Left lobe of liver (tissue), 2 donors: ENCODE measurements at regions not wholly inside any gene's neighbourhood (a gene's known extent, or its start where the extent isn't known, plus 50 kb on each side); places are given as distances from the start of the nearest gene placed in this dataset.
A peak's percentile ranks its signal among the peaks of the same experiment; 100 is the strongest.

ENCODE experiments used
- ATAC-seq: fragments of 200-7000 bp; cut with Tn5 transposase; one replicate; pipeline ENCODE4 v1.9.1; 2020; ENCODE audit warnings: mild to moderate bottlenecking, moderate library complexity
- DNase-seq: peaks from one replicate; pipeline ENCODE4 v3.0.0-alpha.2; 2020; ENCODE audit warnings: low spot score
- donor health status: DM: no; HTN: no; CAD: no; lungs with moderate emphysema.
- donor health status: DM: no; HTN: yes; CAD: no.

DNA sequence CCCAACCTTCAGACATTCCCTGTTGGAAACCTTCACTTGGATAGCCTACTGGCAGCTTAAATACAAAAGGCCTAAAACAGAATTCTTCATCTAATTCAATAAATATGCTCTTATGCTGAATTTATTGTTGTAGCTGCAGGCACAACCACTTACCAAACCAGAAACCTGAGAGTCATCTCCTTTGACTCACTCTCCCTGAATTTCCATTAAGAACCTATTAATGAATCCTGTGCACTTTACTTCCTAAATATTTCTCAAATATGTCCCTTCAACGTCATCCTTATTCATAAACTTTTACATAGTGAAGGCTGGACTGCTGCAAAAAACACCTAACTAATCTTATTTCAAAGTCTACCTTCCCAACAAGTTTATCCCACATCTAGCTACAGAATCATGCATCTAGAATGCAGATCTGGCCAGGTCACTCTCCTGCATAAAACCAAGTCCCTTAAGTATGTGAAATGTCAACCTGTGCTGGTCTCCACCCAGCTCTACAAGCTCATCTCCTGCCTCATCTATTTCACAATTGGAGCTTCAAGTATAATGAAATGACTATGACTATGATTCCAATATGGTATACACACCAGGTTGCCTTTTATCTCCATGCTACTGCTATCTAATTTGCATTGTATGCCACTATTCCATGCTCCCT lies 354.2 kb downstream of the ZEB2 start:
- DNase-seq (no peak), ATAC-seq (no peak)

DNA sequence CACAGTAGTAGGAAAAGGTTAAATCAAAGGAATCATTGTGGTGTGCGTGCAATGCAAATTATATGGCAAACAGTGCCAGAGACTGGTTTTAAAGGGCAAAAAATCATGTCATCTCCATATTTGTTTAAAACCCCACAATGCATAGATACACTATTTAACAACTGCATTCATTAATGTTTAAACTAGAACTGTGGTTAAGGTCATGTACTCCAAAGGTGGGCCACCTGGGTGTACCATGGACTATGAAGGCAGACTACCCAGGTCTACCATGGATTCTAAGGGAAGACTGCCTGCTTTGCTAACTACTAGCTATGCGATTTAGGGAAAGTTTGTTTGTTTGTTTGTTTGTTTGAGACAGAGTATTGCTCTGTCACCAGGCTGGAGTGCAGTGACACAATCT lies 356.3 kb downstream of the ZEB2 start:
- no peak for DNase-seq

DNA sequence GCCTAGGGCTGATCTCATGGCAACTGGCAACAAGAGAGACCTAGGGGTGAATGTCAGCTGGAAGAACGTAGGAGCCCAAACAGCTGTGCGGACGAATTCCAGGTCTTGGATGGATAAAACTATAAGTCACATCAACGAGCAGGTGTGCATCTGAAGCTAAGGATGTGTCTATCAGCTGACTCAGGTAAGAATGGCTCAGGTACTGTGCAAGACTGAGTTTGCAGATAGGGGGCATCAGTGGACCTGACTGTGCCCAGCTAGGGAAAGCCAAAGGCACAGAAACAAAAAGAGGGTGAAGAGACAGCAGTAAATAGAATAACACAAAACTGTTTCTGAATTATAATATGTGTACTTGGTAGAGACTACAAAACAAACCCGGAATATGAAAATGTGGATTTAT lies 357.3 kb downstream of the ZEB2 start:
- DNase-seq (no peak), ATAC-seq (peak; percentile 83)

More for the DNA sequence above, 356.3 kb downstream of the ZEB2 start:
- ATAC-seq, result no peak

DNA sequence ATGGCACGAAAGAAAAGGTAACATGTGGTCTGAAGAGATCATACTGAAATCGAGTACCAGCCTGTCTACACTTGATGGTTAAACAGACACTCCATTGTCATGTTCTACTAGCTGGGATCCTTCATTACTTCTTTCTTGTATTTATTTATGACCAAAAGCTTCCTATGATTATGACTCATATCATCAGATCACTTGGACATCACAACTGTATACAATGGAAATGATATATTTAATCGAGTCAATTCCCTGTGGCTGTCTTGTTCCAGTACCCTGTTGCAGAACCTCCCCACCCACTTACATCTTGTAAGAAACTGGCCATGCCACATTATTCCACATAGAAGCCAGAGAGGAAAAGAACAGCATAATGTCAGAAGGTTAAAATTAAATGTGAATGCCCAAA lies 358.9 kb downstream of the ZEB2 start:
- no peak for ATAC-seq
- DNase-seq, result no peak

DNA sequence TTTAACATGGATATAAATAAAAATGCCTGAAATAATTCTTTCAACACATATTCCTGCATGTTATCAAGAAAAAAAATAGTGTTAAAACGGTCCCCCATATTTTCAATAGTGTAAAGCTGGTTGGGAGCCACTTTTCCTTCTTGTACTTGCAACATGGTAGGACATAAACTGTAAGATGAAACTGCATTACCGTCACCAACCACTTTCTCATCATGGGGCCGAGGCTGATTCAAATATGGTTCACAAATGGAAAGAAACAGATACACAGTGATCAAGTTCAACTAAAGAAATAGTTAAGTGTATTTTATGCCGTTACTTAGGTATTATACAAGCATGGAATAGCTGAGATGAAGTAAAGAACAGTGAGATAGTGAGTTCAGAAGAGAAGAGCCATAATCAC lies 360.7 kb downstream of the ZEB2 start:
- ATAC-seq (no peak), DNase-seq (no peak)

DNA sequence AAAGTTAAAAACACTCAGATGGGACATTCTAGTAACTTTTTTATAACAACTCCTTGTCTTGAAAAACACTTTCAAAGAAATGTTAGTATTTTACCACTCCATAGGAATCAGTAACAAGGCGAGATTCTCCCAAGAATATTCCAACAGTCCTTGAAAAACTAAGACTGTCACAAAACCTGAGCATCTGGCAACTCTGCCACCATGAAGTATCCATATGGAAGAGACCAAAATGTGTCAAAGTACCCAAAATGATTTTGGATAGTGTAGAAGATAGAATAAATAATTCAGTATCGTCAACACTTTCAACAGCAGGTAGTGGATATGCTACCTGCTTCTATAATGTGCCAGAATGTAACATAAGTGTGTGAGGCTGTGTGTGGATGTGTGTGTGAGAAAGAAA lies 361.8 kb downstream of the ZEB2 start:
- no peak for ATAC-seq
- no peak for DNase-seq

DNA sequence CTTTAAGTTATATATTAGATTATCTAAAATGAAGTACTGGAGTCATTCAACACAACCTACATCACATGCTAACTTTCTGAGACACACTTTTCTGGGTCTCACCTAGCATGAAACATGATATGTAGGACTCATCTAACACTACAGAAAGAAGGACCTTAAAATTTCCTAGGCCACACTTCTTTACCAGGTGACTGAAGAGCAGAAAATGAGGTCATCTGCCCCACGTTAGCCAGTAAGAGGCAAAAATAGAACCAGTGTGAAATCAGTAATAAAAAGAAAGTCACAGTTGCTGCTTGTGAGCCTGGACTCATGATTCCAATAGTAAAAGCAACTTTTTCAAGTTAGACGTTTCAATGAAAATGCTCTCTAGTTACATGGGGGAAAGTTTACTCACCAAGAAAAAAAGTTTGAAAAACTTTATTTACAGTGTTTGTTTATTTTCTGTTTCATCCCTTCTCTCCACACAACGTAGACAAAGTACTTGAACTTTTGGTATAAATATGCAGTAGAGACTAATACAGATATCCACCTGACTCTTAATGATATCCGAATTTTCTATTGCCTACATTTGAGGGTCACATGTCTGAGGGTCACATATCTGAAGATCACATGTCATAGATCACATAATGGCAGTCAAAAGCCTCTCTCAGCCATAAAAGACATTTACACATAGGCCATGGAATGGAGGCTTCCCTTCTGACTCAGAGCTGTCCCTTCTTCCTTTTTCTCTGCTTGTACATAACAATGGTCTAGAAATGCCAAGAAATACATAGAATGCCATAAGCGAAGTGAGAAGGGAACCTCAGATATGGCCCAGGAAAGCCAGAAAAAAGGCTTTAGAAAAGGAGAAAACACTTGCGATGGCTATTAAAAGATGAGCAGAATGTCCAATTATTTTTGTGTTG lies 362.9 kb downstream of the ZEB2 start:
- DNase-seq, result no peak

DNA sequence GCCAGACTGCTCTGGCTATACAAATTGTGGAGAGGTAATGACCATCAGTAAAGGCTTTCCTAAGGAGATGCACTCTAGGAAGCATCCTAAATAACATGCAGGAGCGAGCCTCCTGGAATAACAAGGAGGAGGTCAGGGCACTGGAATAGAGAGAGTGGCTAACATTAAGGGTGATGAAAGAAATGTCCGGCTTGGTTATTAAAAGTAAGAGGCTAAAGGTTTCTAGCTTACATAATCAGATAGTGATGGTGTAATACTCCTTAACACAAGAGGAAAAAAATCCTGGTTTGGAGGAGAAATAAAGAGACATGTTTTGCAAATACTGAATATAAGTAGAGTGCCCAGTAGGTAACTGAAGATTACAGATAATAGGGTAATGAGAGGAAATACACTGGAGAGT lies 365.7 kb downstream of the ZEB2 start:
- ATAC-seq, result peak; percentile 76
- no peak for DNase-seq

More for the DNA sequence above, 362.9 kb downstream of the ZEB2 start:
- ATAC-seq, result no peak

DNA sequence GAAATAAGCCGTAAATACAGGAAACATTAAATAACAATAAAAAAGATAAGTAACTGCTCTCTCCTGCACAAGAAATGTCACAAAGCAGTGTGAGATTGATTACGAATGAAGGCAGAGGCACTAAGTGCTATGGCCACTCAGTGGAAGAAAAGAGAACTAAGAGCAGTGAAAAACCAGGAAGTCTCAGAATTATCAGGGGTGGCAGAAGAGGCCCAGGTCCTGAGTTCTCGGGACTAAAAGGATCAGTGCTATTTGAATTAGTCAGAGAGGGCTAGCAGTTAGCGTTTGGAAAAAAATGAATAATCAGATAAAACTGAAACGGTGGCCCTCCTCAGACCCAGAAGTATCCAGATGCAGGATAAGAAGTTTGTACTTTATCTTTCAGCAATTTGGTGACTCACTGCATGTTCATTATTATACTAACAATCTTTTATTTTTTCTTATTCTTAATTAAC lies 367.1 kb downstream of the ZEB2 start:
- ATAC-seq, result peak; percentile 43
- no peak for DNase-seq

DNA sequence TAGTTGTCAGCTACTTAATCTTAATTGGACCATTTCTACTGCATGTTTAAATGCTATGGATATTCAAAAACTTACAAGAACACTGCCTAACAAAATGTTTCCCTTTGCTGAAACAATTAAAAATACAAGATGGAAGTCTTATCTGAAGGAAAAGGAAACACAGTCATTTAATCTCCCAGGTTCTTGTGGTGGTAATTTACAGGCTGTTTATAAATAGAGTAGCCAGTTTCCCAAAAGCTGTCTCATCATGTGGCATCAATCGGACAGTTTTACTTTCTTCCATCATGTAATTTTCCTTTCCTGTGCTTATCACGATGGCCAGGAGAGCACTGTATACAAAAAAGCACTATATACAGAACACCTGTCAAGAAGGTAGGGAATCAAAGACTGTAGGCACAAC lies 368.1 kb downstream of the ZEB2 start:
- ATAC-seq, result no peak
- DNase-seq, result no peak

DNA sequence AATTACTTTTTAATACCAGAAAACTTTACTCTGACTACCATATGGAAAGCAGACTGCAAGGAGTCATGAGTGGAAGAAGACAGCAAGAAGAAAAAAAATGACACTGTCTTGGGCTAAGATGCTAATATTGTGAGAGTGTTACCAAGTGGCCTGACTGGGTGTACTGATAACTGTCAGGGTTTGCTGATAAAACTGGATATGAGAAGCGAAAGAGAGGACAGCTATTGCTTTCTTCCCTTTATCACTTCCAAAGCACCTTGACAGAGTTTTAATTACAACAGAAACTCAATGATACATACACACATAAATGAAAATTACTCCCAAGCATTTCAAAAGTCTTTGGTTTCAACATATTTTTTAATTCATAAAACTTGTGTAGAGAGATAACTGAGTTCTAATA lies 368.5 kb downstream of the ZEB2 start:
- no peak for ATAC-seq

DNA sequence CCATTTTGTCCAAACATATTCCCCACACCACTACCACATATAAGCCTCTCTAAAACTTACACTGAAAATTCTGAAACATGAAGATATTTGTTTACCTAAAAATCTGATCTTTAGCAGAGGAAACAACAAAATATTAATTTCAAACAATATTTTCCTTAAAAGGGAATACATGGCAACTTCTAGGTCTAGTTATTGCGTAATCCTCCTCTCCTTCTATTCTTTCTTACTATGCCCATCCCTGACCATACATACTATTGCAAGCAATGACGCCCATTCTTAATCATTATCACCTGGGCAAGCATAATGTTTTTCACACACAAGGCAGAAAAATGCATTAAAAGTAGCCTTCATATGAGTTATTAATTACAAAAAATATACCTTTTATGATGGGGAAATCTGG lies 372.6 kb downstream of the ZEB2 start:
- DNase-seq, result no peak
- no peak for ATAC-seq

More for the DNA sequence above, 368.5 kb downstream of the ZEB2 start:
- DNase-seq, result no peak

DNA sequence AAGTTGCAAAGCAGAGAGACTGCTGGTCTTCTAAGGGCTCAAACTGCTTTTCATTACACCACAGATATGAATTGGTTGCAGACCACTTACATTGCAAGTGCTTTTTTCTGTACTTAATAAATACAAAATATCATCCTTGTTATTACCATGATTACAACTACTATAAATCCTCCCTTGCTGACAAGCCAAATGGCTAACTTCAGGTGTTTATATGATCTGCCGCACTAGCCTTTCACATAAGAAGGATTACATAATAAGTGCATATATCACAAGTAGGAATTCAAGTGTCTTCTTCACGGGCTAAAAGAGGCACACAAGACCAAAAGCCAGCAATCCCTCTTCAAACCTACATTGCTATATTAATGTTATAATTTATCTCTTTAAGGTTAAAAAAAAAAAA lies 373.0 kb downstream of the ZEB2 start:
- no peak for DNase-seq

DNA sequence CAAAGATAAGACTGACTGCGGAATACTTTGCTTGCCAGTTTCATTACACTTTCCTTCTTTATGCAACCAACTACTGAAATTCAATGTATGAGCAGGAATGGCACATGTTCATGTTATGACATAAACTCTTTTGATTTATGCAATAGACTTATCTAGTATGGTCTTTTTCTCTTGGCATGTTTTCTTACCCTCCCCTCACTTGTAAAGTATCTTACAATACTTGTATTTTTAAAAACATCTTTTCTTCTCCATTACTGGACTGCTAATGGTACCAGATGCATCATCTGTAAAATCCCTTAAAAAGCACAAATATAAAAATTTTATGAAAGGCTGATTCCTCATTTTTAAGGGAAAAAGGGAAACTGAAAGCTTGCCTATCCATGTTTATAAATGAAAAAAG lies 373.8 kb downstream of the ZEB2 start:
- ATAC-seq, result no peak
- DNase-seq, result no peak

More for the DNA sequence above, 373.0 kb downstream of the ZEB2 start:
- no peak for ATAC-seq

DNA sequence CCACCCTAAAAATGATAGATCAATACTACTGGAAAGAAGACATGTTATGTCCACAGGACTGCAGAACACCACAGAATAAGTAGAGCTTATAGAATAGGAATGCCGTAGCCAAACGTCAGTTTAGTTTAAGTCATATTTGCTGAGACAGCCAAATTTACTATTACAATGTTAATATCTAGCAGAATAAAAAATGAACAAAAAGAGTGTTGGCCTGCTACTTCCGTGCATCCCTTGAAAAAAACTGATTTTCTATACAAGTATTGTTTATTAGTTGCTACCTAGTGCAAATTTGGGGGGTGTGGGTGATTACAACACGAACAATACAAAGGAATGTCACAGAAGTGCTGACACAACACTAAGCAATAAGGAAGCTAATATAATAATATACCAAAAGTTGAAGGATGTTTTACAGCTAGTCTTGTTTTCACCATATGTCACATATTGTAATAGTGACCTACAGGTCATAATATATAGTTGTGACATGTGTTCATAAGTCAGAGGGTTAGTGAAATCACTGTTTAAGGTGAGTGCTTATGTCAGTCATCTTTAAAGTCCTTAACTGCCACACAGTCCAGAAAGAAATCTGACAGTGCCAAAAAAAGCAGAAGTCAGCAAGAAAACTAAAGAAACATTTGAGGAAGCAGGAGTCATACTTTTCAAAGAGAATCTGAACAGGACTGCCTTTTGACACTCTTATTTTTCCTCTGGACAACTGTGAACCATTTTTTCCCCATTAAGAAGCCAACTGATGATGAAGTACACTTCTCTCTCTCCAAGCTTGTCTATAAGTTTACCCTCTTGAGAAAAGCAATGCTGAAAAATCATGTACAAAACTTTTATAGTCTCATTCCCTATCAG lies 376.4 kb downstream of the ZEB2 start:
- ATAC-seq, result no peak
- no peak for DNase-seq

DNA sequence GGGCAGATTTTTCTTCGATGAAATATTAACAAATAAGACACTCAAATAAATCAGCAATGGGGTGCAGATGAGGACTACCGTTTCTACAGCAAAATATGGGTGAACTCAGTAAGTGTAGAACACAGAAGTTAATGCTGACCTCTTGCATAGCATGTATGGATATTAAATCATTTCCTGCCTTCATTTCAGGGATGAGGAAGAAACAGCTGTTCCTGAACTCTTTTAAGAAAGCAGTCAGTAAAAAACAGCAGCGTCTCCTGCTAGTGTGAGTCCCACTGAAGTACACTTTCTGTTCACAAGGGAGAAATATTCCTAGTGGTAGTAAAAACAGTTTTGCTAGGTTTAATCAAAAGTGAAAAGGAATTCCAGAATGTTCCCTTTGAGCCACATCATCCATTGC lies 379.0 kb downstream of the ZEB2 start:
- ATAC-seq (no peak), DNase-seq (no peak)

DNA sequence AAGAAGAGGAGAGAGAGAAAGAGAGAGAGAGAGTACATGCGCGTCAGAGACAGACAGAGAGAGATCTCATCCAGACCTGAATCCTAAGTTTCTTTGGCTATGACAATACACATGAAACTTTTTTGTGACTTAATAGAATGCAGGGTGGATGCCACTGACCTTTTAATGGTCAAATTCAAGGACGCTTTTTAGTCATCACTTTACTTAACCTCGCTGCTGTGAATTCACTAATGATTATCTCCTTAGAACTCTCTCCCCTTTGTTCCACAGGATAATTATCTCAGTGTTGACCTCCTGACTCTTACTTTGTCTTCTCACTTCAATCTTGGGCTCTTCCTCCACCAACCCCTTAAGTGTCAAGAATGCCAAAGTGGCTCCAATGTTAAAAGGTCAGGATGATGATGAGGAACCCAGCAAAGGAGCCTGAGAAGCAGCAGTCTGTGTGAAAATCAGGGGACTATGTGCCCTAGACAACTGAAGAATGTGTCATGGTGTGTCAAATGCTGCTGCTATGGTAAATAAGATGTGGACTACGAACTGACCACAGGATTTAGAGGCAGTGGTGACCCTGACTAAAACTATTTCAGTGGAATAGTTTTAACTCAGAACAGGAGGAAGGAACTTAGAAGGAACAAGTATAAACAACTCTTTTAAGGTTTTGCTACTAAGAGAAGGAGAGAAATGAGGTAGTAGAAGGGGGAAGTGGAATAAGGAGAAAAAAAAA lies 382.1 kb downstream of the ZEB2 start:
- DNase-seq (no peak), ATAC-seq (no peak)

DNA sequence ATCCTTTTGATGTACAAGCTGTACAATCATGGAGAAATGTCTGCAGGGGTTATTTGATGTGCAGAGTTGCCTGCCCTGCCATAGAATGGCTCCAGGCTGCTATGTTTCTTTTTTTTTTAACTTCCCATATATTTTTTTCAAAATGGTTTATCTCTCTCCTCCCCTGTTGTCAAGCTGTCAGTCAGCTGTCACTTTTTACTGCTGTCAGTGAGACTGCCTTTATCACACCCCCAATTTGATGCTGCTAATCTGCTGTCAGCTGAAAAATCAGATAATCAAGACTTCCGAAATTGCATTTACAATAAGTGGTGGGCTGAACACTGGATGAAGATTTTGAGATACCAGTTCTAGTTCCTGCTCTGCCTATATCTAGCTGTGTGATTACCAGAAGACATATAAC lies 382.6 kb downstream of the ZEB2 start:
- ATAC-seq, result no peak
- DNase-seq, result no peak

DNA sequence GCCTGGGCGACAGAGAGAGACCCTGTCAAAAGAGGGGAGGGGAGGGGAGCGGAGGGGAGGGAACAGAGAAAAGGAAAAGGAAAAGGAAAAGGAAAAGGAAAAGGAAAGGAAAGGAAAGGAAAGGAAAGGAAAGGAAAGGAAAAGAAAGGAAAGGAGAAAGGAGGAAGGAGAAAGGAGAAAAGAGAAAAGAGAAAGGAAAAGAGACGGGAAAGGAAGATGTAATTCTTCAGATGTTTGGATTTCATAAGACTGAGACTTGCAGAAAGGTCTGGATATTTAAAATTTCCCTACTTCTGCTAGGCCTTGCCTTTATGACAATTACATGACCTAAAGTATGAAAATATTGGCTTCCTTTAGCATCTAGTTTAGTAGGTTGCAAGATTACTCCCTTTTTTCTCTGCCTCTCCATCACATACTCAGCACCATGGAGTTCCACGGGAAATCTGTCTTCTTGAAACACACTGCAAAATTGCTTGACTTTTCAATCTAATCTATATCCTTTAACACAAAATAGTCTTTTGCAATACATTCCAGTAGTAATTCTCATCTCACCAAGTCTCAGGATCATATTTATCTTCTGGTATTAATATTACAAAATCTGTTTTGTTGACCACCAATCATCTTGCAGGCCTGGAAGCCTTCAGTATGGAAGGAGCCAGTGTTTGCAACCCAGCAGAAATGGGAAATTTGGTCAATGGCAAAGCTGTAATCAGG lies 383.5 kb downstream of the ZEB2 start:
- ATAC-seq (no peak), DNase-seq (no peak)
